ENCODE measurements at regions not wholly inside any gene's neighbourhood (a gene's known extent, or its start where the extent isn't known, plus 50 kb on each side); places are given as distances from the start of the nearest gene placed in this dataset.

GRCh38 chr3:1664266-1664665 lies 434.4 kb upstream of the CNTN4 start:
- DNase-seq = no peak
- peaks cover 8% of the 10 kb centered on the region for H3K9me3 Mint-ChIP-seq
- H3K27me3 Mint-ChIP-seq = no peaks in the 10 kb centered on the region
- H3K4me3 Mint-ChIP-seq = no peak overlapping the region
- ChIA-PET POLR2A (no interaction called here), CTCF (no interaction called here)
- no peak overlapping the region for H3K27ac Mint-ChIP-seq
- no peaks in the 10 kb centered on the region for H3K4me1 Mint-ChIP-seq
- no peaks in the 10 kb centered on the region for H3K36me3 Mint-ChIP-seq (ENCODE audit: low read depth)

- POLR2A ChIA-PET = no interaction called here
- no peaks in the 10 kb centered on the region for H3K36me3 Mint-ChIP-seq (ENCODE audit: low read depth)
- H3K4me3 Mint-ChIP-seq = no peak overlapping the region
- H3K4me1 Mint-ChIP-seq = no peaks in the 10 kb centered on the region
- H3K27ac Mint-ChIP-seq = no peak overlapping the region
- CTCF ChIA-PET = no interaction called here
- no peak for DNase-seq
- H3K27me3 Mint-ChIP-seq = no peaks in the 10 kb centered on the region
- peaks cover 8% of the 10 kb centered on the region for H3K9me3 Mint-ChIP-seq
These were observed 431.8 kb upstream of the CNTN4 start for GRCh38 chr3:1666865-1667264.

GRCh38 chr3:1677576-1678156 lies 421.0 kb upstream of the CNTN4 start:
- no peaks in the 10 kb centered on the region for H3K4me1 Mint-ChIP-seq
- ChIA-PET POLR2A (no interaction called here), CTCF (no interaction called here)
- no peaks in the 10 kb centered on the region for H3K27me3 Mint-ChIP-seq
- peaks cover 10% of the 10 kb centered on the region for H3K9me3 Mint-ChIP-seq
- H3K36me3 Mint-ChIP-seq (ENCODE audit: low read depth) = no peaks in the 10 kb centered on the region
- DNase-seq = no peak
- no peak overlapping the region for H3K4me3 Mint-ChIP-seq
- no peak overlapping the region for H3K27ac Mint-ChIP-seq

GRCh38 chr3:1692428-1692827 lies 406.2 kb upstream of the CNTN4 start:
- H3K4me3 Mint-ChIP-seq = no peak overlapping the region
- peaks cover 2% of the 10 kb centered on the region for H3K9me3 Mint-ChIP-seq
- no peaks in the 10 kb centered on the region for H3K36me3 Mint-ChIP-seq (ENCODE audit: low read depth)
- POLR2A ChIA-PET = no interaction called here
- no peaks in the 10 kb centered on the region for H3K27me3 Mint-ChIP-seq
- no peak overlapping the region for H3K27ac Mint-ChIP-seq
- no peaks in the 10 kb centered on the region for H3K4me1 Mint-ChIP-seq
- no peak for DNase-seq
- CTCF ChIA-PET = no interaction called here

GRCh38 chr3:1693145-1693544 lies 405.5 kb upstream of the CNTN4 start:
- H3K4me1 Mint-ChIP-seq = no peaks in the 10 kb centered on the region
- H3K4me3 Mint-ChIP-seq = no peak overlapping the region
- peaks cover 2% of the 10 kb centered on the region for H3K9me3 Mint-ChIP-seq
- H3K36me3 Mint-ChIP-seq (ENCODE audit: low read depth) = no peaks in the 10 kb centered on the region
- CTCF ChIA-PET = no interaction called here
- POLR2A ChIA-PET = no interaction called here
- H3K27ac Mint-ChIP-seq = no peak overlapping the region
- H3K27me3 Mint-ChIP-seq = no peaks in the 10 kb centered on the region
- DNase-seq = no peak

- ChIA-PET POLR2A (no interaction called here), CTCF (no interaction called here)
- H3K27ac Mint-ChIP-seq = no peak overlapping the region
- H3K4me3 Mint-ChIP-seq = no peak overlapping the region
- no peak for DNase-seq
- H3K9me3 Mint-ChIP-seq = peaks cover 4% of the 10 kb centered on the region
- H3K27me3 Mint-ChIP-seq = no peaks in the 10 kb centered on the region
- no peaks in the 10 kb centered on the region for H3K36me3 Mint-ChIP-seq (ENCODE audit: low read depth)
- no peaks in the 10 kb centered on the region for H3K4me1 Mint-ChIP-seq
These were observed 401.9 kb upstream of the CNTN4 start for GRCh38 chr3:1696669-1697275.

- ChIA-PET CTCF (no interaction called here), POLR2A (no interaction called here)
- H3K9me3 Mint-ChIP-seq = peaks cover 7% of the 10 kb centered on the region
- no peak overlapping the region for H3K27ac Mint-ChIP-seq
- no peaks in the 10 kb centered on the region for H3K4me1 Mint-ChIP-seq
- no peak for DNase-seq
- H3K27me3 Mint-ChIP-seq = no peaks in the 10 kb centered on the region
- no peak overlapping the region for H3K4me3 Mint-ChIP-seq
- H3K36me3 Mint-ChIP-seq (ENCODE audit: low read depth) = no peaks in the 10 kb centered on the region
These were observed 399.2 kb upstream of the CNTN4 start for GRCh38 chr3:1699361-1699920.

- CTCF ChIA-PET = no interaction called here
- DNase-seq = no peak
- H3K27ac Mint-ChIP-seq = no peak overlapping the region
- peaks cover 9% of the 10 kb centered on the region for H3K9me3 Mint-ChIP-seq
- H3K36me3 Mint-ChIP-seq (ENCODE audit: low read depth) = no peaks in the 10 kb centered on the region
- no peak overlapping the region for H3K4me3 Mint-ChIP-seq
- no peaks in the 10 kb centered on the region for H3K4me1 Mint-ChIP-seq
- no peaks in the 10 kb centered on the region for H3K27me3 Mint-ChIP-seq
- POLR2A ChIA-PET = no interaction called here
These were observed 398.0 kb upstream of the CNTN4 start for GRCh38 chr3:1700650-1701049.

- ChIA-PET POLR2A (no interaction called here), CTCF (no interaction called here)
- Mint-ChIP-seq H3K27ac (no peak overlapping the region), H3K36me3 (ENCODE audit: low read depth) (no peaks in the 10 kb centered on the region), H3K4me1 (no peaks in the 10 kb centered on the region), H3K9me3 (peaks cover 12% of the 10 kb centered on the region), H3K4me3 (no peak overlapping the region), H3K27me3 (no peaks in the 10 kb centered on the region)
- DNase-seq = no peak
These were observed 395.5 kb upstream of the CNTN4 start for GRCh38 chr3:1703169-1703568.

GRCh38 chr3:1710663-1711062 lies 388.0 kb upstream of the CNTN4 start:
- CTCF ChIA-PET = no interaction called here
- H3K4me3 Mint-ChIP-seq = no peak overlapping the region
- H3K36me3 Mint-ChIP-seq (ENCODE audit: low read depth) = no peaks in the 10 kb centered on the region
- H3K4me1 Mint-ChIP-seq = no peaks in the 10 kb centered on the region
- H3K27me3 Mint-ChIP-seq = no peaks in the 10 kb centered on the region
- no peak overlapping the region for H3K27ac Mint-ChIP-seq
- DNase-seq = no peak
- POLR2A ChIA-PET = no interaction called here
- peaks cover 12% of the 10 kb centered on the region for H3K9me3 Mint-ChIP-seq

GRCh38 chr3:1717524-1717923 lies 381.1 kb upstream of the CNTN4 start:
- no peak overlapping the region for H3K4me3 Mint-ChIP-seq
- peaks cover 13% of the 10 kb centered on the region for H3K9me3 Mint-ChIP-seq
- no peaks in the 10 kb centered on the region for H3K27me3 Mint-ChIP-seq
- ChIA-PET CTCF (no interaction called here), POLR2A (no interaction called here)
- no peaks in the 10 kb centered on the region for H3K4me1 Mint-ChIP-seq
- H3K27ac Mint-ChIP-seq = no peak overlapping the region
- no peaks in the 10 kb centered on the region for H3K36me3 Mint-ChIP-seq (ENCODE audit: low read depth)
- no peak for DNase-seq

GRCh38 chr3:1723726-1724125 lies 374.9 kb upstream of the CNTN4 start:
- POLR2A ChIA-PET = no interaction called here
- no peak overlapping the region for H3K27ac Mint-ChIP-seq
- CTCF ChIA-PET = no interaction called here
- no peaks in the 10 kb centered on the region for H3K27me3 Mint-ChIP-seq
- no peaks in the 10 kb centered on the region for H3K4me1 Mint-ChIP-seq
- DNase-seq = no peak
- peaks cover 17% of the 10 kb centered on the region for H3K9me3 Mint-ChIP-seq
- H3K4me3 Mint-ChIP-seq = no peak overlapping the region
- H3K36me3 Mint-ChIP-seq (ENCODE audit: low read depth) = no peaks in the 10 kb centered on the region

GRCh38 chr3:1726741-1727140 lies 371.9 kb upstream of the CNTN4 start:
- no peaks in the 10 kb centered on the region for H3K27me3 Mint-ChIP-seq
- no peak for DNase-seq
- peaks cover 15% of the 10 kb centered on the region for H3K9me3 Mint-ChIP-seq
- no peaks in the 10 kb centered on the region for H3K36me3 Mint-ChIP-seq (ENCODE audit: low read depth)
- ChIA-PET POLR2A (no interaction called here), CTCF (no interaction called here)
- no peak overlapping the region for H3K4me3 Mint-ChIP-seq
- no peaks in the 10 kb centered on the region for H3K4me1 Mint-ChIP-seq
- no peak overlapping the region for H3K27ac Mint-ChIP-seq

GRCh38 chr3:1727242-1727641 lies 371.4 kb upstream of the CNTN4 start:
- CTCF ChIA-PET = no interaction called here
- Mint-ChIP-seq H3K9me3 (peaks cover 13% of the 10 kb centered on the region), H3K36me3 (ENCODE audit: low read depth) (no peaks in the 10 kb centered on the region), H3K4me1 (no peaks in the 10 kb centered on the region), H3K4me3 (no peak overlapping the region), H3K27ac (no peak overlapping the region), H3K27me3 (no peaks in the 10 kb centered on the region)
- POLR2A ChIA-PET = no interaction called here
- DNase-seq = no peak

Data from activated CD4-positive, alpha-beta memory T cell treated with anti-CD3 and anti-CD28 coated beads, Interleukin-2, amount 10 ng/mL, durations not matched to agents 7 days and 5 days (primary cell).